ENCODE measurements at regions not wholly inside any gene's neighbourhood (a gene's known extent, or its start where the extent isn't known, plus 50 kb on each side); places are given as distances from the start of the nearest gene placed in this dataset.

GRCh38 chr7:142352543-142352942 lies 94.7 kb upstream of the PRSS58 start:
- no peaks in the 10 kb centered on the region for H3F3A ChIP-seq (replicated peaks; ENCODE audit: low read depth)
- no peaks in the 10 kb centered on the region for H4K20me1 ChIP-seq (replicated peaks; ENCODE audit: insufficient read depth)
- no peak for TF ChIP-seq CREB1 (CRISPR knock-in tag; IDR thresholded peaks at IDR 0.05; ENCODE audit: low read depth)
- no peak for TF ChIP-seq STAT1 (IDR thresholded peaks at IDR 0.05; ENCODE audit: unreplicated experiment)
- no peak for TF ChIP-seq REST (IDR thresholded peaks at IDR 0.05; ENCODE audit: unreplicated experiment)
- TF ChIP-seq ZNF462 (CRISPR knock-in tag; IDR thresholded peaks at IDR 0.05) = no peak
- no peak for TF ChIP-seq ETS1 (IDR thresholded peaks at IDR 0.05)
- TF ChIP-seq, protein P1, sequence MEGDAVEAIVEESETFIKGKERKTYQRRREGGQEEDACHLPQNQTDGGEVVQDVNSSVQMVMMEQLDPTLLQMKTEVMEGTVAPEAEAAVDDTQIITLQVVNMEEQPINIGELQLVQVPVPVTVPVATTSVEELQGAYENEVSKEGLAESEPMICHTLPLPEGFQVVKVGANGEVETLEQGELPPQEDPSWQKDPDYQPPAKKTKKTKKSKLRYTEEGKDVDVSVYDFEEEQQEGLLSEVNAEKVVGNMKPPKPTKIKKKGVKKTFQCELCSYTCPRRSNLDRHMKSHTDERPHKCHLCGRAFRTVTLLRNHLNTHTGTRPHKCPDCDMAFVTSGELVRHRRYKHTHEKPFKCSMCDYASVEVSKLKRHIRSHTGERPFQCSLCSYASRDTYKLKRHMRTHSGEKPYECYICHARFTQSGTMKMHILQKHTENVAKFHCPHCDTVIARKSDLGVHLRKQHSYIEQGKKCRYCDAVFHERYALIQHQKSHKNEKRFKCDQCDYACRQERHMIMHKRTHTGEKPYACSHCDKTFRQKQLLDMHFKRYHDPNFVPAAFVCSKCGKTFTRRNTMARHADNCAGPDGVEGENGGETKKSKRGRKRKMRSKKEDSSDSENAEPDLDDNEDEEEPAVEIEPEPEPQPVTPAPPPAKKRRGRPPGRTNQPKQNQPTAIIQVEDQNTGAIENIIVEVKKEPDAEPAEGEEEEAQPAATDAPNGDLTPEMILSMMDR (conservative IDR thresholded peaks at IDR 0.05; ENCODE audit: low read depth in 2 of 2) = no peak
- TF ChIP-seq POLR2AphosphoS5 (IDR thresholded peaks at IDR 0.05; ENCODE audit: low read depth) = no peak
- no peak for TF ChIP-seq ZNF331 (CRISPR knock-in tag; IDR thresholded peaks at IDR 0.05; ENCODE audit: low read depth)
- TF ChIP-seq NANOG (IDR thresholded peaks at IDR 0.05; ENCODE audit: borderline replicate concordance) = no peak
- TF ChIP-seq ZNF114 (CRISPR knock-in tag; IDR thresholded peaks at IDR 0.05) = no peak
- TF ChIP-seq JUNB (IDR thresholded peaks at IDR 0.05; ENCODE audit: unreplicated experiment) = no peak
- no peak for TF ChIP-seq EZH2 (IDR thresholded peaks at IDR 0.05; ENCODE audit: low read depth, unreplicated experiment)
- no peak for TF ChIP-seq EZH2phosphoT487 (IDR thresholded peaks at IDR 0.05; ENCODE audit: unreplicated experiment)
- no peaks in the 10 kb centered on the region for H3K9me3 Mint-ChIP-seq
- H3K36me3 Mint-ChIP-seq (ENCODE audit: low read depth) = no peaks in the 10 kb centered on the region
- H3K4me3 Mint-ChIP-seq = no peak overlapping the region
- H3K36me3 ChIP-seq (ENCODE audit: insufficient read depth) = no peaks in the 10 kb centered on the region
- H3K27ac ChIP-seq (ENCODE audit: low read depth) = no peak overlapping the region
- H3K4me2 ChIP-seq = no peak overlapping the region
- H3K27me3 Mint-ChIP-seq (ENCODE audit: insufficient read depth, low read depth, poor library complexity) = no peaks in the 10 kb centered on the region
- 0 out of 2 replicates have a peak overlapping the region, but pooled peaks have one; percentile 22 for H3K27ac Mint-ChIP-seq
- H3K79me2 ChIP-seq (replicated peaks; ENCODE audit: insufficient read depth) = no peaks in the 10 kb centered on the region
- DNase-seq (ENCODE audit: low spot score) (no peak), ATAC-seq (no peak)
- no peaks in the 10 kb centered on the region for H3K9me2 ChIP-seq (ENCODE audit: insufficient read depth)
- H2AFZ ChIP-seq = no peak overlapping the region
- no peaks in the 10 kb centered on the region for H3K4me1 ChIP-seq (ENCODE audit: insufficient read depth)
- no peaks in the 10 kb centered on the region for H3K27me3 ChIP-seq (ENCODE audit: insufficient read depth)
- H3K4me3 ChIP-seq = no peak overlapping the region
- peaks cover under 1% of the 10 kb centered on the region; the same call in 1 of the 3 replicates for H3K4me1 Mint-ChIP-seq

Data from GM23338 (cell line).